Heart right ventricle (tissue), 16 donors: ENCODE measurements at regions not wholly inside any gene's neighbourhood (a gene's known extent, or its start where the extent isn't known, plus 50 kb on each side); places are given as distances from the start of the nearest gene placed in this dataset.

ENCODE experiments used
- ATAC-seq, 8 donors: fragments of 200-7000 bp; cut with Tn5 transposase; one replicate each; pipeline ENCODE4 v1.9.1; 2020; ENCODE audit warnings: mild to moderate bottlenecking in 8 of 8, moderate library complexity in 8 of 8, moderate number of reproducible peaks in 1 of 8
- DNase-seq, 2 donors: peaks; one replicate each; pipeline ENCODE4 v3.0.0-alpha.2; 2020
- H3K27ac ChIP-seq, 10 donors: fragments of 200-600 bp; sonication (generic) in 2 of 10; one replicate each; pipeline versions ENCODE4 v1.5.0 to v1.8.0; 2020 to 2022; ENCODE audit warnings: mild to moderate bottlenecking in 3 of 10
- H3K27me3 ChIP-seq, 7 donors: fragments of 200-600 bp; one replicate each; pipeline ENCODE4 v1.8.0; 2021 to 2022; ENCODE audit warnings: mild to moderate bottlenecking in 2 of 7
- H3K36me3 ChIP-seq, 9 donors: fragments of 200-600 bp; sonication (generic) in 1 of 9; one replicate each; pipeline versions ENCODE4 v1.5.0 to v1.8.0; 2020 to 2022; ENCODE audit warnings: mild to moderate bottlenecking in 2 of 9
- H3K4me1 ChIP-seq, 9 donors: fragments of 200-600 bp; sonication (generic) in 1 of 9; one replicate each; pipeline versions ENCODE4 v1.5.0 to v1.8.0; 2020 to 2022; ENCODE audit warnings: mild to moderate bottlenecking in 4 of 9
- H3K4me3 ChIP-seq, 10 donors: fragments of 200-600 bp; sonication (generic) in 2 of 10; one replicate each; pipeline versions ENCODE4 v1.5.0 to v1.8.0; 2020 to 2022; ENCODE audit warnings: mild to moderate bottlenecking in 7 of 10, moderate library complexity in 2 of 10
- H3K9me3 ChIP-seq, 11 donors: fragments of 200-600 bp in 10 of 11; sonication (generic) in 2 of 11; one replicate each; pipeline versions ENCODE4 v1.5.0 to v1.8.0; 2013 to 2022; ENCODE audit warnings: mild to moderate bottlenecking in 2 of 11, control low read depth in 1 of 11, moderate library complexity in 1 of 11
- CTCF ChIP-seq, 9 donors: fragments of 200-600 bp; sonication (generic) in 2 of 9; IDR thresholded peaks; one replicate each; pipeline versions ENCODE4 v1.5.0 to v1.8.0; 2021 to 2022; ENCODE audit warnings: antibody characterized with exemption in 9 of 9, mild to moderate bottlenecking in 5 of 9, moderate library complexity in 1 of 9
- WGBS, 2 donors: extraction: QIAGEN DNeasy Blood & Tissue Kit; methylation state at CpG; one replicate each; pipeline ENCODE4 v1.1.7; 2013; ENCODE audit warnings: inconsistent platforms in 1 of 2; 5-methylcytosine and 5-hydroxymethylcytosine counted together
- intact Hi-C, 10 donors: fragments of 100-400 bp; cut with DNase I; formaldehyde crosslinking; loops; one replicate each; pipeline versions ENCODE4 v1.11.1 to v1.14.2; 2022
- donor health status: Arrhythmogenic right ventricular cardiomyopathy.
- donor health status: ischemic (EF 13 %, LVEDD 7.1; RV severe dilation, severe dysfunction).
- donor health status: healthy with polysubstance abuse.
- donor health status: DM: no; HTN: yes; CAD: no.
- donor health status: DM: no; HTN: no; CAD: no.
- donor health status: ischemic (EF 25% LVEDD 6.9; RV normal size, moderate dysfunction).
- donor health status: ischemic (EF 25% LVEDD 5.7; RV mildly dilated, moderate dysfunction).
- donor health status: healthy.
- donor health status: DM: yes; HTN: yes; CAD: no.
- donor health status: Ischemic cardiomyopathy.
- donor health status: ischemic (EF 35%, LVEDD 5.7; RV mildly dilated, moderate dysfunction).
- donor health status: nonischemic (EF 11% LVEDD 7.7; RV severe dilation, severe dysfunction).
- donor health status: DM: yes; HTN: yes; CAD: no.
- donor health status: PGD.
- donor health status: ischemic (EF 29% LVEDD 5.4; RV normal size, mild dysfunction).
- donor health status: nonischemic (EF 23%, LVEDD 6.1; RV moderate dilation, normal function).

GRCh38 chr12:86435053-86435452 lies 178.9 kb upstream of the MGAT4C start:
- Histone ChIP-seq H3K4me1 (no peaks in the 10 kb centered on the region), H3K4me3 (no peak overlapping the region), H3K9me3 (peaks cover 0 to 17% (median 4%) of the 10 kb centered on the region in 11 donors), H3K27me3 (no peaks in the 10 kb centered on the region), H3K27ac (no peak overlapping the region), H3K36me3 (no peaks in the 10 kb centered on the region)
- no peak for TF ChIP-seq CTCF (IDR thresholded peaks at IDR 0.05)
- intact Hi-C loops = no loop called here
- 23 to 35% methylated on average over 1 of the region's 1 CpG for WGBS, 2 donors
- no peak for ATAC-seq
- no peak for DNase-seq

DNA sequence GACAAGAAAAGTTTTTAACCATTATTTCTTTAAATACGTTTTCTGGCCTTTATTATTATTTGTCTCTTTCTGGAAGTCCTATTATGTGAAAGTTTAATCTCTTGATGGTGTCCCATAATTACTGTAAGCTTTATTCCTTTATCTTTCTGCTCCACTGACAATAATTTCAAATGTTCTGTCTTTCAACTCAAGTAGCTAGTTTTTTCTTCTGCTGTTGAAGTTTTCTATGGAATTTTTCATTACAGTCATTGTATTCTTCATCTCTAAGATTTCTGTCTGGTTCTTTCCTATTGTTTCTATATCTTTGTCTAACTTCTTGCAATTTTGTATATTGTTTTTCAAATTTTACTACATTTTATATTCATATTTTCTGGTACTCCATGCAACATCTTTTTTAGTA lies 173.6 kb upstream of the MGAT4C start:
- intact Hi-C loops = no loop called here
- Histone ChIP-seq H3K4me3 (no peak overlapping the region), H3K27ac (no peak overlapping the region), H3K27me3 (no peaks in the 10 kb centered on the region), H3K4me1 (no peaks in the 10 kb centered on the region), H3K36me3 (no peaks in the 10 kb centered on the region), H3K9me3 (peaks cover 0 to 40% (median 9%) of the 10 kb centered on the region in 11 donors)
- ATAC-seq (no peak), DNase-seq (no peak)
- 68 to 75% methylated on average over 1 of the region's 1 CpG for WGBS, 2 donors
- no peak for TF ChIP-seq CTCF (IDR thresholded peaks at IDR 0.05)

- WGBS, 2 donors = 90 to 92% methylated on average over 8 of the region's 8 CpGs
- no peak for ATAC-seq
- Histone ChIP-seq H3K27me3 (no peaks in the 10 kb centered on the region), H3K4me1 (no peaks in the 10 kb centered on the region), H3K27ac (no peak overlapping the region), H3K9me3 (peaks cover 0 to 5% (median 0%) of the 10 kb centered on the region in 11 donors), H3K36me3 (no peaks in the 10 kb centered on the region), H3K4me3 (no peak overlapping the region)
- no peak for DNase-seq
- TF ChIP-seq CTCF (IDR thresholded peaks at IDR 0.05) = no peak
- intact Hi-C loops = no loop called here
Observed at GRCh38 chr12:86421333-86421732, 165.1 kb upstream of the MGAT4C start.

GRCh38 chr12:86414201-86414600 lies 158.0 kb upstream of the MGAT4C start:
- peaks cover 0 to 31% (median 8%) of the 10 kb centered on the region in 11 donors for H3K9me3 ChIP-seq
- no peak for ATAC-seq
- no peak overlapping the region for H3K27ac ChIP-seq
- intact Hi-C loops = no loop called here
- H3K4me3 ChIP-seq = no peak overlapping the region
- TF ChIP-seq CTCF (IDR thresholded peaks at IDR 0.05) = no peak
- no peaks in the 10 kb centered on the region for H3K36me3 ChIP-seq
- no peak for DNase-seq
- H3K4me1 ChIP-seq = no peaks in the 10 kb centered on the region
- WGBS, 2 donors = 84 to 85% methylated on average over 3 of the region's 3 CpGs
- H3K27me3 ChIP-seq = no peaks in the 10 kb centered on the region
